Urinary bladder (tissue), 3 donors: ENCODE measurements at regions not wholly inside any gene's neighbourhood (a gene's known extent, or its start where the extent isn't known, plus 50 kb on each side); places are given as distances from the start of the nearest gene placed in this dataset.

Experiments used
- DNase-seq: peaks from one replicate; pipeline ENCODE4 v3.0.0-alpha.2; 2015; ENCODE audit errors: extremely low spot score
- H3K27ac ChIP-seq: one replicate; pipeline ENCODE4 v1.5.1; 2013; ENCODE audit warnings: low read depth, mild to moderate bottlenecking, moderate library complexity
- H3K36me3 ChIP-seq: one replicate; pipeline ENCODE4 v1.6.1; 2013; ENCODE audit warnings: mild to moderate bottlenecking, moderate library complexity; ENCODE audit not compliant: insufficient read depth
- H3K4me1 ChIP-seq: one replicate; pipeline ENCODE4 v1.6.1; 2013; ENCODE audit warnings: mild to moderate bottlenecking, moderate library complexity; ENCODE audit not compliant: insufficient read depth
- H3K4me3 ChIP-seq: one replicate; pipeline ENCODE4 v1.5.1; 2013; ENCODE audit warnings: low read depth, low read length
- WGBS: extraction: QIAGEN DNeasy Blood & Tissue Kit; methylation state at CpG from one replicate; pipeline ENCODE4 v1.1.7; 2013; 5-methylcytosine and 5-hydroxymethylcytosine counted together
- donor health status: healthy with polysubstance abuse.
- donor health status: healthy.

DNA sequence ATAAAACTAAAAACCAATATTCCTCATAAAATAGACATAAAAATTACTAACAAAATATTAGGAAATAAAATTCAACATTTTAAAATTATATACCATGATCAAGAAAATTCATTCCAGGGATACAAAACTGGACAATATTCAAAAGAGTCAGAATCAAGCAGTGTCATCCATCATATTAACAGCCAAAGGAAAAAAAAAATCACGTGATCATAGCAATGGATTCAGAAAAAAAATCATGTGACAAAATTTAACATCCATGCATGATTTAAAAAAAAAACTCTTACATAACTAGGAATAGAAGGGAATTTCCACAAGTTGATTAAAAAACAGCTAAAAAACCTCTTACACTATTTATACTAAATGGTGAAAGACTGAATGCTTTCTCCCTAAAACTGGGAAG, 95.3 kb upstream of the USP47 start:
- Histone ChIP-seq H3K27ac (no peak overlapping the region), H3K36me3 (no peaks in the 10 kb centered on the region), H3K4me3 (no peak overlapping the region), H3K4me1 (no peaks in the 10 kb centered on the region)
- WGBS: 85% methylated on average over 1 of the region's 1 CpG
- DNase-seq: no peak

DNA sequence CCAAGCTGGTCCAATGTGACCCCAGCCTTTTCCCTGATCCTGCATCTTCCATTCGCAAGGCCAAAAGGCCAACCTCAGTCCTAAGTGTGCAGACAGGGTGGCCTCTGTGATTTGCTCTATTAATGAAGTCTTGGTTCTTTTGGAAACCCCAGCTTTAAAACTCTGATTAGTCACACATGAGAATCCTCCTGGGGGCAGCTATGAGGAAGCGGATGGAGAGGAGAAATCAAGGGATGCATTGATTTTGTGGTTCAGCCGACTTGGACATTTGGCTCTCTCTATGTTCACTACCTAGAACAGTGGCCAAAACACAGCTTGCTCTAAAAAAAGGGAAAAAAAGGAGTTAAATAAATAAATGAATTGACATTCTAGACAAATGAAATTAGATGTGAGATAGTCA, 98.6 kb upstream of the USP47 start:
- no peak overlapping the region for H3K27ac ChIP-seq
- H3K36me3 ChIP-seq: no peaks in the 10 kb centered on the region
- no peak for DNase-seq
- WGBS: 96% methylated on average over 3 of the region's 3 CpGs
- no peak overlapping the region for H3K4me3 ChIP-seq
- no peaks in the 10 kb centered on the region for H3K4me1 ChIP-seq

DNA sequence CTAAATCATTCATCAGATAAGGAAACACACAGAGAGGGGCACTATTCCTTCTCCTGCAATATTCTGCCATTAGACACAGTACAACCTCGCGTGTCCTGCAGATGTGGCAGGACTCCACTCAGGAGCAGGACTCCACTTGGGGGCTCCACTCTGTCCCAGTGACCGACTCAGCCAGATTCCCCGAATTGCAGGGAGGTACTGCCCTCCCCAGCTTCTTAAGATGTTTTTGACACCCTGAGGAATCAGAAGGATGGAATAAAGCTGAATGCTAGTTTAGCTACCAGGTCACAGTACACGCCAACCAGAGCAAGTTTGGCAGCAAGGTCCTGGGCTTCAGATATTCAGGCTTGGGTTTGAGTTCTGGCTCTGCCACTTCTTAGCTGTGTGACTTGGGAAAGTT, 99.3 kb upstream of the USP47 start:
- no peaks in the 10 kb centered on the region for H3K4me1 ChIP-seq
- no peak overlapping the region for H3K27ac ChIP-seq
- DNase-seq: no peak
- H3K4me3 ChIP-seq: no peak overlapping the region
- H3K36me3 ChIP-seq: no peaks in the 10 kb centered on the region
- 89% methylated on average over 5 of the region's 5 CpGs for WGBS

DNA sequence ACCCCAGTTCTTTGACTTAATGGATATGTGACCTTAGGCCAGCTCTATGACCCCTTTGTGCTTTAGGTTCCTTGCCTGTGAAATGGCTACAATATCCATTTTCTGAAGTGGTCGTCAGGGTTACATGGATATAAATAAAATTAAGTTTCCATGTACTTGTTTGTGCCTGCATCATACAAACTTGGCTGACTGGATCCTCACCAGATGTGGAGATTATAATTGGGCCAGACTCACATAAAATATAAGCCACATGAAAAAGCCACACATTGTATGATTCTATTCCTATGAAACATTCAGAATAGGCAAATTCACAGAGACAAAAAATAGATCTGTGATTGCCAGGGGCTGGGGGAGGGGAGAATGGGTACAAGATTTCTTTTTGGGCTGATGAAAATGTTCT, 100.9 kb upstream of the USP47 start:
- no peak for DNase-seq
- 23% methylated on average over 1 of the region's 1 CpG for WGBS
- no peaks in the 10 kb centered on the region for H3K4me1 ChIP-seq
- no peak overlapping the region for H3K27ac ChIP-seq
- no peak overlapping the region for H3K4me3 ChIP-seq
- H3K36me3 ChIP-seq: no peaks in the 10 kb centered on the region

DNA sequence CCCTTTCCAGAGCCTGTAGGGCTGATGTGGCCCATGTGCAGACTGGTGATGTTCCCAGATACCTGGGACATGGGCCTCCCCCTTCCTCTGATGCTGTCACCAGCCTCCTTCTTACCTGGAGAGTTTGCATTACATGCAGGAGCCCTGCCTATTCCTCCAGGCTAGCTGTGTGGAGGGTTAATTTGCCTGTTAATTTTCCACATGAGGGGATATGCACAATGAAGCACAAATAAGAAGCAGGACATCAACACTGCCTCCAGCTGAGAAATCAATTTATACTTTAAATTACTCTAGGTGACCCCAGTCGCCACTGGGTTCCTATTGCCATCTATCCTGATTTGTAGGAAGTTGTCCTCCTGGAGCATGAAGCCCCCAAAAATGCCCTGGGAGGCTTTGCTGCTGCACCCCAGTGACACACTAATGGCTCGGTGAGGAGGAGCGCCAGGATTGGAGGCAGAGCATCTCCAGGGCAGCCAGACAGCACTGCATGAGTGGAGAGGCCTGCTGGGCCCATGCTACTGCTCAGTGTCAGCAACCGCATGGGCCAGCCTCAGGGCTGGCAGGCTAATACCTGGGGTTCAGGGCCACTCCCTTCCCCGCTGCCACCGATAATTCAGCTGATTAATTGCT, 101.6 kb upstream of the USP47 start:
- no peaks in the 10 kb centered on the region for H3K36me3 ChIP-seq
- no peak overlapping the region for H3K27ac ChIP-seq
- DNase-seq: no peak
- no peaks in the 10 kb centered on the region for H3K4me1 ChIP-seq
- WGBS: 83% methylated on average over 6 of the region's 6 CpGs
- H3K4me3 ChIP-seq: no peak overlapping the region

DNA sequence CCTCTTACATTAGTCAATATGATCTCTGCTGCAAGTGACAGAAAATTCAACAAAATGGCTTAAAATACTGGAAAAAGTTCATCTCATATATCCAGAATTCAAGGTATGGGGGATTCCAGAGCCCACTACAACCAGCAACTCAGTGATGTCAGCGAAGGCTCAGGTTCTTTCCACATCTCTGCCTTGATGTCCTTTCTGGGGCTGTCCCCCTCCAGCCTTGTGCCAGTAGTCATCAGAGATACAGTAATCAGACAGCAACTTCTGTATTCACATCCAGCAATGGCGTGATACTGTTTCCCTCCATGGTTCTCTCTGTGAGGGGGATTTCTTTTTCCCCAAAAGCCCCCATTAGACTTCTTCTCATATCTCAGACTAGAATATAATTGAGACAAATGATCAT, 103.4 kb upstream of the USP47 start:
- H3K27ac ChIP-seq: no peak overlapping the region
- H3K4me1 ChIP-seq: no peaks in the 10 kb centered on the region
- no peaks in the 10 kb centered on the region for H3K36me3 ChIP-seq
- H3K4me3 ChIP-seq: no peak overlapping the region
- 92% methylated on average over 2 of the region's 2 CpGs for WGBS
- DNase-seq: no peak

DNA sequence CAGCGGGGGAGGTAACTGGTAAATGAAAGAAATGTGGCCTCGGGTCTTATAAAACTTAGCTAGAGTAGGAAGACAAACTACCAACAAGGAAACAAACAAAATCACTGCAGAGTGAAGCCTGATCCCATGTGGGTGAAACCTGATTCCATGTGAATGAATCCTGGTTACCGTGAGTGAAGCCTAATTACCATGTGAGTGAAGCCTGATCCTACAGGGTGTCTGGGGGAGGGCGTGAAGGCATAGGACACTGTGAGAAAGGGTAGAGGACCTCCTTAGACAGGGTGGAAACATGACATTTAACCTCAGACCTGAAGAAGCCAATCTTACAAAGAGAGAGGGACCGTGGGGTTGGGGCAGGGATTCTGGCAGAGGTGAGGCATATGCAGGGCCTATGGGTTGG, 106.2 kb upstream of the USP47 start:
- no peak overlapping the region for H3K4me3 ChIP-seq
- H3K36me3 ChIP-seq: no peaks in the 10 kb centered on the region
- no peak for DNase-seq
- H3K27ac ChIP-seq: no peak overlapping the region
- WGBS: 77% methylated on average over 5 of the region's 5 CpGs
- H3K4me1 ChIP-seq: no peaks in the 10 kb centered on the region

DNA sequence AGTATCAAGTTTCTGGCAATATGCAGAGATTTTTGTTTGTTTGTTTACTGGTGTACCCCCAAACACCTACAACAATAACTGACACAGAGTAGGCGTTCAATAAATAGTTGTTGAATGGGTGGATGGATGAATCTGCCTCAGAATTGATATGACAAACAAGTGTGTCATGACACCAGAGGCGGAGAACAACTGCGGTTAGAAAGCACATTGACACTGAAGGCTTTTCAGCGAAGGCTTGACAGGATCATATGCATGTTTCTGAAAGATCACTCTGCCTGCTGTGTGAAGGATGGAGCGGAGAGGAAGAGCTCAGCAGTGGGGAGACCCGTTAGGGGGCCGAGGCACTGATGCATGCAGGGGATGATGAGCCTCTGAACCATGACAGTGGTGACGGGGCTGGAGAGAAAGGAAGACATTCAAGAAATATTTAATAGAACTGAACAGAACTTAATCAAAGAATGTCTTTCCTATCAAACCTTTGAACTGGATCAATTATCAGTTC, 108.5 kb upstream of the USP47 start:
- H3K4me1 ChIP-seq: no peaks in the 10 kb centered on the region
- no peaks in the 10 kb centered on the region for H3K36me3 ChIP-seq
- DNase-seq: no peak
- 93% methylated on average over 8 of the region's 8 CpGs for WGBS
- H3K4me3 ChIP-seq: no peak overlapping the region
- no peak overlapping the region for H3K27ac ChIP-seq

DNA sequence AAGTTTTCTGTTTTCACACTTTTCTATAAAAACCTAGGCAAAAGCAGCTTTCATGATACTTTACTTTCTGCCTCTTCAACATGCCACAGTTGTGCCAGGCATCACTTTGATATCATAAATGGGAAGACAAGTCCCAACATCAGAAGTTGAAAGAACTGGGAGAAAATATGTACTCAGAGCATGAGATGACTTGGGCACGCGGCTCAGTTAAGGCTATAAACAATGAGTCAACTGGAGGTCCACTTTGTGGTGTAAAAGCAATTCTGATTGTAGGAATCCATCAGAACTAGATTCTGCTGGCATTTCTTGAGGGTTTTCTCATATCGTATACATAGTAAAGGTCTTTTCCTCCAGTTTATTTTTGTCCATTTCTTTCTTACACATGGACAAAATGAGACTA, 109.7 kb upstream of the USP47 start:
- WGBS: 91% methylated on average over 3 of the region's 3 CpGs
- Histone ChIP-seq H3K4me3 (no peak overlapping the region), H3K27ac (no peak overlapping the region), H3K4me1 (no peaks in the 10 kb centered on the region), H3K36me3 (no peaks in the 10 kb centered on the region)
- no peak for DNase-seq

DNA sequence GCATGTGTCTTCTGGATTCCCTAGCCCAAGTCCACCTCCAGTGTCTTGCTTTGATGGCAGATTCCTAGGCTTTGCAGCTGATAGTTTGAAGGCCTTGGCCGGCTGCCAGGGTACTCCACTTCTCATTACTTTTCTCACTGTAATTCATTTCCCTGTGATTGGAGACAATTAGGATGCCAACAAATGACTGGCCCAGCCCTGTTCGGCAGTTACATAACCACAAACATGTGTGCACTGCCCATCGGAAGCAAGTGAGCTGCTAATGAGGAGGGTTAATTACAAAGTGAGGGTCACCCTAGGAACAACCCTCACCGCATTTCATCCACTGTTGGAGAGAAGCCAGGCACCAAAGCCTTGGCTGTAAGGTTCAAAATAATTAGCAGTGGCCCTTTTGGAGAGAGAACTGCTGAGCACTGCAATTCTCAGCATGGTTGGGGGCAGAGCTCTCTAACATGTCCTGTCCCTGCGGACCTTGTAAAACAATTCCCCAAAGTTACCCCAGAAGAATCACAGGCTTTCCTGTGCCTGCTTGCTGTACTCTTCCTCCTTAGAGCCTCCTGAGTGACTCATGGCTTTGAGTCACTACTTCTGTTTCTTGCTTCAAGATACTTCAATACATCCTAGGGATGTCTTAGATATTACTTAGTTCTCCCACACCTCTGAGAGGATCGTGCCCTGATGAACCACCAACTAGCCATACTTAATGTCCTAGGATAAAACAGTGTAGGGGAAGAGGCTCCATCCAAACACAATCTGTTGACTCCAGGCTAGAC, 109.7 kb upstream of the GALNT18 start:
- no peak for DNase-seq
- WGBS: 68% methylated on average over 6 of the region's 6 CpGs
- Histone ChIP-seq H3K4me3 (no peak overlapping the region), H3K36me3 (no peaks in the 10 kb centered on the region), H3K27ac (no peak overlapping the region), H3K4me1 (no peaks in the 10 kb centered on the region)

DNA sequence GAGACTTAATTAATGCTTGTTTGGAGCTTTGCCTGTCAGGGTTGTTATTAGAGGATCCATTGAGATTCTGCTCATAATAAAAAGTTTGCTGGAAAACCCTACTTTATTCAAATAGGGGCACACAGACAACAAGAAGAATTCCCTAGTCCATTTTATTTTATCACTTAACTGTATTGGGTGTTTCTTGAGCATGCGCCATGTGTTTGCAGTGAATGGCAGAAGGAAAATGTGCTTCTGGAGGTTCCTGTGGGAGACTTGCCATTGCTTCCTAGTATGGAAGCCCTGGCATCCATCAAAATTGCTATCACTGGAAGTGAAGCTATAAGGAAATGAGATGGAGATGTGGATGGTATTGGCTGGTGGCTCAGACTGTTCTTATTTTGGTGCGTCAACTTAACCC, 106.6 kb upstream of the GALNT18 start:
- no peak for DNase-seq
- WGBS: 98% methylated on average over 2 of the region's 2 CpGs
- no peak overlapping the region for H3K27ac ChIP-seq
- no peaks in the 10 kb centered on the region for H3K36me3 ChIP-seq
- H3K4me1 ChIP-seq: no peaks in the 10 kb centered on the region
- H3K4me3 ChIP-seq: no peak overlapping the region

DNA sequence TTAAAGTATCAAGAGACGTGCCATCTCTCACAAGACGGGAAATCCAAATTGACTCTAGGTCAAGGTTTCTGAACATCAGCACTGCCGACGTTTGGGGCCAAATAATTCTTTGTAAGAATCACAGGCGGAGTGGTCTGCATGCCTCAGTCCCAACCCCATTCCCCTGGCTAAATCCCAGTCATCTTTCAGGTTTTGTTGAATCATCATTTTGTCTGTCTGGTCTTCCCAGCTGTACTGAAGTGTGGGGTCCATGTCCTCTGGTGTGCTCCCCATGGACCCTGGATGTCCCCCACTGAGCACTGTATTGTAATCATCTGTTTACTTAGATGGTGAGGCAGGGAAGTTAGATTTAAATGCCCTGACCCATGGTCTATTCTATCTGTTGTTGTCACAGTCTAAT, 103.6 kb upstream of the GALNT18 start:
- Histone ChIP-seq H3K4me3 (no peak overlapping the region), H3K36me3 (no peaks in the 10 kb centered on the region), H3K4me1 (no peaks in the 10 kb centered on the region), H3K27ac (no peak overlapping the region)
- 88% methylated on average over 5 of the region's 5 CpGs for WGBS
- no peak for DNase-seq

DNA sequence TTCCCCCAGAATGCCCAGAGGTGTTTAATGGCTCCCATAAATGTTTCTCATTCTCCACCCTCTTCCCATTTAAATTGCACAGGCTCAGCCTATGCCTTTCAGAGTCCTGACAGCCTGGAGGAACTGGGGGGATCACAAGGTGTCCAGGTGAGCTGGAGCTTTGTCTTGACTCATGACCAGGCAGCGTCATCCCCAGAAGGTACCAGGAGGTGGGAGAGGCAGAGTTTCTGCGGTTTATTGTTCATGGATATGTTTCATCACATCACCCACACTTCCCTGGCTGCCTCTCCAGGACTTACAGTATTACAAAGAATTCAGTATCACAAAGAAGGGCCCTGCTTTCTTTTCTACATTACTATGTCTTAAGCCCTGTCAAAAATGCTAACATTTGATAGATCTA, 103.2 kb upstream of the GALNT18 start:
- Histone ChIP-seq H3K4me1 (no peaks in the 10 kb centered on the region), H3K4me3 (no peak overlapping the region), H3K27ac (no peak overlapping the region), H3K36me3 (no peaks in the 10 kb centered on the region)
- WGBS: 93% methylated on average over 2 of the region's 2 CpGs
- DNase-seq: no peak

DNA sequence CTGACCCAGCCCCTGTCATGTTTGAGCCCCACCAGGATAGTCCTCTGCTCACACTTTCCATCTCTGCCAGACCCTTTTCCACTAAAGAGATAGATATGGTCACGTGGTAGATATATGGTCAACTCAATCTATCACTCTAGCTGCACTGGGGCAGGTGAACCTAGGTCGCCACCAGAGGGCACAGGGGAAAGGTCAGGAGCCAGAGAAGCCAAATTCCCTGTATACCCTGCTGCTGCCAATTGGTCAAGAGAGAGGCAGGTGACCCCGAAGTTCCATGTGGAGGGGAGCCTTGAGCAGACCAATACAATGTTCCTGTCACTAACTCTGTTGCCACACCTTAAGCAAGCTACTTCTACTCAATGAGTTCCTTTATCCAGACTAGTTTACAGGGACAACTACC, 101.1 kb upstream of the GALNT18 start:
- 79% methylated on average over 3 of the region's 3 CpGs for WGBS
- Histone ChIP-seq H3K27ac (no peak overlapping the region), H3K4me1 (no peaks in the 10 kb centered on the region), H3K36me3 (no peaks in the 10 kb centered on the region), H3K4me3 (no peak overlapping the region)
- DNase-seq: no peak
